Mesendoderm (in vitro differentiated cells): ENCODE measurements at regions not wholly inside any gene's neighbourhood (a gene's known extent, or its start where the extent isn't known, plus 50 kb on each side); places are given as distances from the start of the nearest gene placed in this dataset.

Experiments used
- DNase-seq: peaks from one replicate; pipeline ENCODE4 v3.0.0; 2013
- H2AK5ac ChIP-seq: 2 replicates; pipeline ENCODE4 v1.6.1; 2013; ENCODE audit warnings: low read length, inconsistent platforms
- H2BK120ac ChIP-seq: 2 replicates; pipeline ENCODE4 v1.6.1; 2013; ENCODE audit warnings: low read depth, mild to moderate bottlenecking, low read length, moderate library complexity, mixed read lengths
- H2BK15ac ChIP-seq: replicated peaks from 2 replicates; pipeline ENCODE4 v1.6.1; 2013; ENCODE audit warnings: low read depth, mild to moderate bottlenecking, moderate library complexity
- H2BK5ac ChIP-seq: 2 replicates; pipeline ENCODE4 v1.6.1; 2013; ENCODE audit warnings: low read length, inconsistent platforms
- H3K18ac ChIP-seq: 2 replicates; pipeline ENCODE4 v1.6.1; 2013; ENCODE audit warnings: mild to moderate bottlenecking, low read length, mixed read lengths
- H3K23ac ChIP-seq: one replicate; pipeline ENCODE4 v1.6.1; 2013; ENCODE audit warnings: low read length
- H3K27ac ChIP-seq: 2 replicates; pipeline ENCODE4 v1.5.1; 2013; ENCODE audit warnings: low read depth, mild to moderate bottlenecking, inconsistent platforms, low read length, moderate library complexity
- H3K27me3 ChIP-seq: 2 replicates; pipeline ENCODE4 v1.6.1; 2013; ENCODE audit warnings: low read length, control low read depth, mild to moderate bottlenecking, inconsistent platforms; ENCODE audit not compliant: insufficient read depth, poor library complexity
- H3K36me3 ChIP-seq: 2 replicates; pipeline ENCODE4 v1.6.1; 2013; ENCODE audit warnings: low read length, inconsistent platforms; ENCODE audit not compliant: control insufficient read depth, insufficient read depth
- H3K4ac ChIP-seq: one replicate; pipeline ENCODE4 v1.6.1; 2013; ENCODE audit warnings: low read depth, mild to moderate bottlenecking, low read length, moderate library complexity
- H3K4me1 ChIP-seq: 2 replicates; pipeline ENCODE4 v1.6.1; 2013; ENCODE audit warnings: low read depth, low read length, inconsistent platforms; ENCODE audit not compliant: control insufficient read depth
- H3K4me2 ChIP-seq: 2 replicates; pipeline ENCODE4 v1.6.1; 2013; ENCODE audit warnings: low read length
- H3K4me3 ChIP-seq: 2 replicates; pipeline ENCODE4 v1.5.1; 2013; ENCODE audit warnings: mild to moderate bottlenecking, low read length
- H3K56ac ChIP-seq: one replicate; pipeline ENCODE4 v1.6.1; 2013; ENCODE audit warnings: low read length
- H3K79me1 ChIP-seq: 2 replicates; pipeline ENCODE4 v1.6.1; 2013; ENCODE audit warnings: low read length, inconsistent platforms
- H3K79me2 ChIP-seq: 2 replicates; pipeline ENCODE4 v1.6.1; 2013; ENCODE audit warnings: mild to moderate bottlenecking, low read length; ENCODE audit not compliant: control insufficient read depth, insufficient read depth
- H3K9ac ChIP-seq: 2 replicates; pipeline ENCODE4 v1.6.1; 2013; ENCODE audit warnings: low read length, inconsistent platforms
- H4K5ac ChIP-seq: one replicate; pipeline ENCODE4 v1.6.1; 2013; ENCODE audit warnings: low read length
- H4K8ac ChIP-seq: one replicate; pipeline ENCODE4 v1.6.1; 2013; ENCODE audit warnings: low read depth, mild to moderate bottlenecking, control low read depth, low read length, moderate library complexity
- WGBS: extraction: QIAGEN DNeasy Blood & Tissue Kit; methylation state at CpG from one replicate; pipeline ENCODE4 v1.1.7; 2013; ENCODE audit warnings: low lambda C conversion rate, missing lambda C conversion rate; ENCODE audit not compliant: insufficient coverage; ENCODE audit errors: extremely low coverage; 5-methylcytosine and 5-hydroxymethylcytosine counted together

DNA sequence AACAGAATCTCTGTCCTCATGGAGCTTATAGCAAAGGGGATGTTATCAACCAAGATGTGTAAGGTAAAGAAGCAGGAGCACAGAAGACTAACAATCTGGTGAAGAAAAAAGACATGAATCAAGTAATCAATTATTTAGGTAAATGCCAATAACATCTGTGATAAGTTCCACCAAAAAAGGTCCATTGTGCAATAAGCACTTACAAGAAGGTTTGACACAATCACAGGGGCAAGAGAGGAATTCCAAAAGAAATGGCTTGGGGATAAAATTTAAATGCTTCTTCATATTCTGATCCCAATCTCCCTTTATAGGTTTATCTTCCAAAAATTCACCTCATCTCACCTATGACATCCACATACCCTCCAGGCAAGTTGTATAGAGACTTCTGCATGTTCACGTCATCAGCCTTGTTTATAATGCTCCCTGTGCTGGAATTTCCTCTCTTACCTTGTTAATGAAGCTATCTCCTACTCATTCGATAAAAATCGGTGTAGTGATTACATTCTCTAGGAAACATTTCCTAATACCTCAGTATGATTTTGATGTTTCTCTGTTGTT lies 53.6 kb upstream of the DPT start:
- no peaks in the 10 kb centered on the region for H3K27me3 ChIP-seq
- no peak overlapping the region for H3K4ac ChIP-seq
- no peak overlapping the region for H3K9ac ChIP-seq
- H2BK120ac ChIP-seq = no peak overlapping the region
- no peak overlapping the region for H3K18ac ChIP-seq
- no peak overlapping the region for H3K27ac ChIP-seq
- no peaks in the 10 kb centered on the region for H3K36me3 ChIP-seq
- DNase-seq = no peak
- no peaks in the 10 kb centered on the region for H3K79me1 ChIP-seq
- H4K8ac ChIP-seq = no peak overlapping the region
- H2AK5ac ChIP-seq = no peak overlapping the region
- no CpG with 5 or more reads among the region's 3 CpGs for WGBS
- H2BK15ac ChIP-seq = no peak overlapping the region
- H2BK5ac ChIP-seq = no peak overlapping the region
- H3K4me3 ChIP-seq = no peak overlapping the region
- H3K4me1 ChIP-seq = no peaks in the 10 kb centered on the region
- H3K4me2 ChIP-seq = no peak overlapping the region
- no peak overlapping the region for H4K5ac ChIP-seq
- H3K79me2 ChIP-seq = no peaks in the 10 kb centered on the region
- no peak overlapping the region for H3K23ac ChIP-seq
- no peak overlapping the region for H3K56ac ChIP-seq

DNA sequence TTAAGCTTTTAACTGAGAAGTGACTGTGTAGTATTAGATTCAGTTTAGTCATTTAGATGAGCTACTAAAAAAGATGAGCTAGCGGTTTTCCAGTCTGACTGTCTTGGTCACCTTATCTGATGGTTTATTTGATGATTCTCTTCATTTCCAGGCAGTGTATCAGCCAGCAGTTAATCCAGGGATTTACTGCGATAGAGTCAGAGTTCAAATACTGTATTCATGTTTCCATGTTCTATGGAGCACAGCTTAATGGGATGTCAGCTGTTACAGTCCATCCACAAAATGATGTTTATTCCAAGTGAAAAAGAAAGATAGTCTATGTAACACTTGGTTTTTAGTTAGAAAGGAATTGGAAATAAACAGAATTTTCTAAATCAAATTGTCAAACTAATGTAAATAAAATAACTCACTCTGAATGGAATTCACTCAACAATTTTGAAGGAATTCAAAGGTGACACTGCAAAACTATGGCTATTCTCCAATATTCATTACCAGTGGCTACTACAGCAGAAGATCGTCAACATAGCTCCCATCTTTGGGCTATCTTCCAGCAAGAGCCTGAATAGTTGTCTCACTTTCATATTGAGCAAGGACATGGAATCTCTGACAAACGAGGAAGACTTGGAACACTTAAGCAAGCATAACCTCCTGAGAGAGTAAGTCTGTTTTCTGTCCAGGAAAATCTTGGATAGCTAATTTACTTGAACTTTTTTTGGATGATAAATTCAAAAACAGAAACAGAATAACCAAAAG lies 54.6 kb upstream of the DPT start:
- no peak overlapping the region for H3K18ac ChIP-seq
- no peak overlapping the region for H3K56ac ChIP-seq
- no peaks in the 10 kb centered on the region for H3K36me3 ChIP-seq
- no peak overlapping the region for H2BK15ac ChIP-seq
- H2BK5ac ChIP-seq = no peak overlapping the region
- H3K27ac ChIP-seq = no peak overlapping the region
- H2AK5ac ChIP-seq = no peak overlapping the region
- no peaks in the 10 kb centered on the region for H3K4me1 ChIP-seq
- no peak overlapping the region for H2BK120ac ChIP-seq
- H4K8ac ChIP-seq = no peak overlapping the region
- H3K79me2 ChIP-seq = no peaks in the 10 kb centered on the region
- H4K5ac ChIP-seq = no peak overlapping the region
- no peak overlapping the region for H3K4me3 ChIP-seq
- no peak overlapping the region for H3K9ac ChIP-seq
- DNase-seq = no peak
- no peaks in the 10 kb centered on the region for H3K79me1 ChIP-seq
- no peaks in the 10 kb centered on the region for H3K27me3 ChIP-seq
- H3K4ac ChIP-seq = no peak overlapping the region
- H3K23ac ChIP-seq = no peak overlapping the region
- no peak overlapping the region for H3K4me2 ChIP-seq
- no CpG with 5 or more reads among the region's 4 CpGs for WGBS

DNA sequence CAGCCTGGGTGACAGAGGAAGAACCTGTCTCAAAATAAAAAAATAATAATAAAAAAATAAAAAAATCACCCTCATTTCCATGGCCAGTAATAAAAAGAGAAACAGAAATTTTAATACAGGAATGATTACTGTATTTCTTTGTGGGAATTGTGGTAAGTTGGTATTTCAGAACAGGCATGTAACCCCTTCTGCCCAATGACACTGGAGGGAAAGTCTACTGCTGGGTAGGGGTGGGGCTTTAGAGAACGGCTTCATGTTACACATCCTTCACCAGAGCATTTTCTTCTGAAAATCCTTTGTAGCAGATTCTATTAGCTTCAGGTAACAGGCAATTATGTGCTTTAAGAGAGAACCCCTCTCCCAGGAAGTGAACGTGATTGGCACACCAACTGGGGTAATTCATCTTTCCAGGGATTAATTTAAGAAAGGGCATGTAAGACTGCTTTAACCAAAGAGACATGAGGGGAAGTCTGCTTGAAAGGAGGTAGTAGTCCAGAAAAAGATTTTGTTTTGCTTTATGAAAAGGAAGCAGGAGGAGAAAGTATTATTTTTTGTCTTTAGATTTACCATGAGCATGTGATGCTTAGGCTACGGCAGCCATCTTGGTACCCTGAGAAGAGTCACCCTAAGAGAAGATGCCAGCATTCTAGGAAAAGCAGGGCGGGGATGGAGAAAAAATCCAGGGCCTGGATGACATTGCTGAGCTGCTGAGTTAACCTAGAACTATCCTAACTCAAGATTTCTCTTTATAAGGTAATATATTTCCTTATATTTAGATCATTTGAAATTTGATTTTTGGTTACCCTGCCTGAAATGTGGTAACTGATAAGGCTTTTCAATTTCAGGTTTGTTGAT lies 57.7 kb upstream of the DPT start:
- no peak for DNase-seq
- no peak overlapping the region for H3K23ac ChIP-seq
- H3K27me3 ChIP-seq = no peaks in the 10 kb centered on the region
- H2BK5ac ChIP-seq = no peak overlapping the region
- H3K18ac ChIP-seq = no peak overlapping the region
- no peaks in the 10 kb centered on the region for H3K36me3 ChIP-seq
- H3K27ac ChIP-seq = no peak overlapping the region
- H3K4ac ChIP-seq = no peak overlapping the region
- H3K4me3 ChIP-seq = no peak overlapping the region
- no peaks in the 10 kb centered on the region for H3K79me1 ChIP-seq
- no peak overlapping the region for H3K4me2 ChIP-seq
- H2BK15ac ChIP-seq = no peak overlapping the region
- H4K8ac ChIP-seq = no peak overlapping the region
- no peak overlapping the region for H3K9ac ChIP-seq
- H2AK5ac ChIP-seq = no peak overlapping the region
- no peak overlapping the region for H2BK120ac ChIP-seq
- no CpG with 5 or more reads among the region's 4 CpGs for WGBS
- no peaks in the 10 kb centered on the region for H3K79me2 ChIP-seq
- no peak overlapping the region for H4K5ac ChIP-seq
- no peak overlapping the region for H3K56ac ChIP-seq
- H3K4me1 ChIP-seq = no peaks in the 10 kb centered on the region

DNA sequence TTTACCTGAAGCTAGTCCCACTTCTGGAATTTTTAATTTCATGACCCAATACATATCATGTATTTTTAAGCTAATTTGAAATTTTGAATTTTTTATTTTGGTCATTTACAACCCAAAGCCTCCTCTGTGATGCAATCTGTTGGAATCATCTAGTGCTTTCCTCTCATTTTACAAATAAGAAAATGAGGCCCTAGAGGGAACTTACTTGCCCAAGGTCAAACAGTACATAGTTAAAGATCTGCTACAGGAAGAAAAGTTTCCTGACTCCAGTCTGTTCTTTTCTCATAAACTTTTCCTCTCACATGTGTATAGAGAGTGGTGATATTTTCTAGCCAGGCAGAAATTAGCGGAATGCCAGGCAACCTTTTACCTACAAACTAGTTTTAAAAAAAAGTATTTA lies 59.3 kb upstream of the DPT start:
- DNase-seq = no peak
- Histone ChIP-seq H3K4me1 (peaks cover 1% of the 10 kb centered on the region), H2AK5ac (no peak overlapping the region), H2BK5ac (no peak overlapping the region), H3K56ac (no peak overlapping the region), H3K79me1 (no peaks in the 10 kb centered on the region), H3K23ac (no peak overlapping the region), H3K18ac (no peak overlapping the region), H3K27ac (no peak overlapping the region), H3K79me2 (no peaks in the 10 kb centered on the region), H3K36me3 (no peaks in the 10 kb centered on the region), H3K27me3 (no peaks in the 10 kb centered on the region), H3K9ac (no peak overlapping the region), H3K4me2 (no peak overlapping the region), H4K8ac (no peak overlapping the region), H3K4ac (no peak overlapping the region), H2BK120ac (no peak overlapping the region), H3K4me3 (no peak overlapping the region), H4K5ac (no peak overlapping the region), H2BK15ac (no peak overlapping the region)
- no CpG with 5 or more reads among the region's 1 CpG for WGBS

DNA sequence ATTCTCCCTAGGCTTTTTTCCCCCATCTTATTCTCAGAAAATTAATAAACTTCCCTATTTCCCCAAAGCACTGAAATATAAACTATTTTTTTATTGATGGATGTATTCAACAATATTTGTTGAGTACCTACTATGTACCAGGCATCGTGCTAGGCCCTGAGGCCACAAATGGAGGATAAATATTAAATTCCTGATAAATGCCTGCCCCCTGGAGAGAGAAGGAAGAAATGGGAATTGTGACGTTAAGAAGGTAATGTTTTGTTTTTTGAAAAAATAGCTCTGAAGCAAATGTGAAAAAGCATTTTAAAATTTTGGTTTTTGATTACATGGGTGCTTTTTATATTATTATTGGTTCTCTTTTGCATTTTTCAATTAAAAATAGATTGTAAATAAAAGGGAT lies 60.5 kb upstream of the DPT start:
- Histone ChIP-seq H3K18ac (no peak overlapping the region), H3K27me3 (no peaks in the 10 kb centered on the region), H3K36me3 (no peaks in the 10 kb centered on the region), H3K4me1 (peaks cover 1% of the 10 kb centered on the region), H3K4me2 (no peak overlapping the region), H4K5ac (no peak overlapping the region), H3K4me3 (no peak overlapping the region), H2BK15ac (no peak overlapping the region), H3K9ac (no peak overlapping the region), H3K23ac (no peak overlapping the region), H4K8ac (no peak overlapping the region), H3K56ac (no peak overlapping the region), H3K4ac (no peak overlapping the region), H2AK5ac (no peak overlapping the region), H3K79me2 (no peaks in the 10 kb centered on the region), H2BK5ac (no peak overlapping the region), H3K79me1 (no peaks in the 10 kb centered on the region), H2BK120ac (no peak overlapping the region), H3K27ac (no peak overlapping the region)
- no peak for DNase-seq
- 100% methylated on average over 1 of the region's 2 CpGs for WGBS
